ENCODE measurements at regions not wholly inside any gene's neighbourhood (a gene's known extent, or its start where the extent isn't known, plus 50 kb on each side); places are given as distances from the start of the nearest gene placed in this dataset.

GRCh38 chr11:11760838-11761237 lies 80.9 kb upstream of the USP47 start:
- TF ChIP-seq CTCF (IDR thresholded peaks at IDR 0.05), result no peak
- no peak for TF ChIP-seq POLR2A (IDR thresholded peaks at IDR 0.05)

Measured in esophagus squamous epithelium (tissue), 4 donors.